NCI-H526 (cell line): ENCODE measurements at regions not wholly inside any gene's neighbourhood (a gene's known extent, or its start where the extent isn't known, plus 50 kb on each side); places are given as distances from the start of the nearest gene placed in this dataset.

Experiments used
- DNase-seq, 2 experiments: peaks; one replicate each; lab custom pipeline; 2025; lab: John Stamatoyannopoulos, UW

DNA sequence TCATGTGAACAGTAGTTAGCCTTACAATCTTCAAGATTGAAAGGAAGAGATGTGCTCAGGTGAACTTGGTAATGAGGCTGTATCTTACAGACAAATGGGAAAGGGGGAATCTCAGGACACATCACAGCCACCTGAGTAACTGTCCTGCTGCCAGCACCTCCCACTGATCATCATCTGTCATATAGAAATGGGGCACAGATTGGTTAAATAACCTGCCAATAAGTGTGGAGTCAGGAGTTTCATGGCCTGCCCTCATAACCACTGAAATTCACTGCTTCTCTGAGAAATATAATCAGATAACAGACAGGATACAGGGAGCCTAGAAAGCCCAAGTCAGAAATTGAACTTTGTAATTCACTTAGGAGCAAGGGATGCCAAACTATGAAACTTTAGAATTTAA lies 64.9 kb upstream of the TAS2R16 start:
- no peak for DNase-seq

DNA sequence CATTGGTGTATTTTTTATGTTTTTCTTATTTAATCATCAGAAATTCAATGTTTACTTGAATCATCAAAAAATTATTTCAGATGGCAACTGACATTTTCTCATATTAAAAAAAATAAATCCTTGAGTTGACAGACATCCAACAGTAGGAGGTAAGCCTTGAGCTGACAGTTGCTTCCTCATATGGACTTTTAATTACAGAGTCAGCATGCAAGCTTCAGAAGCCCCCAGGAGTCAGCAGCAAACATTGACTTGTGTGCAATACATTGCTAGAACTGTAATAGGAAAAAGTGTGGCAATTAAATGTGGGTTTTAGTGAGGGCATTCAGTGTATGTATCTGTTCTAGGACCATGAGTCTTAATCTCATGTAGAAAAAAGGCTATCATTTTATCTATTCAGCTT lies 62.4 kb upstream of the TAS2R16 start:
- no peak for DNase-seq

DNA sequence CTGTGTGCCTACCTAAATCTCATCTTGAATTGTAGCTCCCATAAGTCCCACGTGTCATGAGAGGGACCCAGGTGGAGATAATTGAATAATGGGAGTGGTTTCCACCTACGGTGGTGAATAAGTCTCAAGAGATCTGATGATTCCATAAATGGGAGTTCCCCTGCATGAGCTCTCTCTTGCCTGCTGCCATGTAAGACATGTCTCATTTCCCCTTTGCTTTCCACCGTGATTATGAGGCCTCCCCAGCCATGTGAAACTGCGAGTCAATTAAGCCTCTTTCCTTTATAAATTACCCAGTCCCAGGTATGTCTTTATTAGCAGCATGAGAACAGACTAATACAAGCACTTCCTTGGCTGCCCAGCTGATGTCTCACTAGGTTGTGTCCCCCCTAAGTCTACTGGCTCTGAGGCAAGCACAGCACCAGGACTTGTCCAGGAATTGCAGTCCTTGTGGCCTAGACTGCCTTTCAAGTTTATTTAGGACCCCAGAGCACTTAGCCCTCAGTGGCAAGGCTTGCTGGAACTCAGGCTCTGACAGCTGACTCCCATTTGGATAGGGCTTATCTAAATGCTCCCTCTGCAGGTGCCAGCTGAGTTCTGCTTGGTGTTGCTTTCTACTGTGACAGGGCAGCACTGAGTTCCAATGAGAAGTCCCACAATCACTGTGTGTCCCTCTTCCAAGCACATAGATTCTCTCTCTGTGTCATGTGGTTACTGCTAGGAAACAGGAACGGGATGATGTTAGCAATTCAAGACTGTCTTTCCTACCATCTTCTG lies 59.0 kb upstream of the TAS2R16 start:
- peak in 1 of 2 experiments; percentile 58 for DNase-seq

DNA sequence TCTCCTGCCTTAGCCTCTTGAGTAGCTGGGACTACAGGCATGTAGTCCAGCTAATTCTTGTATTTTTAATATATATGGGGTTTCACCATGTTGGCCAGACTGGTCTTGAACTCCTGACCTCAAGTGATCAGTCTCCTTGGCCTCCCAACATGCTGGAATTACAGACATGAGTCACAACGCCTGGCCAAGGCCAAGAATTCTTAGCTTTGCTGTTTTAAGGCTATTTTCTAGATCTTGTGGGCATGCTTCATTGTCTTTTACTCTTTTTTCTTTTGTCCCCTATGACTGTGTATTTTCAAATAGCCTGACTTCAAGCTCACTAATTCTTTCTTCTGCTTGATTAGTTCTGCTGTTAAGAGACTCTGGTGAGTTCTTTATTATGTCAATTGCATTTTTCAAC lies 56.4 kb upstream of the TAS2R16 start:
- no peak for DNase-seq

DNA sequence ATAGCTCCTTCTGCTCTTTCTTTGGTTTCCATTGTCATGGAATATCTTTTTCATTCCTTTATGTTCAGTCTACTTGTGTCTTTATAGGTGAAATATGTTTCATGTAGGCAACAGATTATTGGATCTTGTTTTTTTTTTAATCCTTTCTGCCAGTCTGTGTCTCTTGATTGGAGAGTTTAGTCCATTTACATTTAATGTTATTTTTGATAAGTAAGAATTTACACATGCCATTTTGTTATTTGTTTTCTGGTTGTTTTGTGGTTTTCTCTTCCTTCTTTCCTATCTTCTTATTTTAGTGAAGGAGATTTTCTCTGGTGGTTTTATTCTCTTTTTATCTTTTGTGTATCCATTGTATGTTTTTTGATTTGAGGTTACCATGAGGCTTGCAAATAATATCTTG lies 52.5 kb upstream of the TAS2R16 start:
- DNase-seq = no peak
